ENCODE measurements at regions not wholly inside any gene's neighbourhood (a gene's known extent, or its start where the extent isn't known, plus 50 kb on each side); places are given as distances from the start of the nearest gene placed in this dataset.

DNA sequence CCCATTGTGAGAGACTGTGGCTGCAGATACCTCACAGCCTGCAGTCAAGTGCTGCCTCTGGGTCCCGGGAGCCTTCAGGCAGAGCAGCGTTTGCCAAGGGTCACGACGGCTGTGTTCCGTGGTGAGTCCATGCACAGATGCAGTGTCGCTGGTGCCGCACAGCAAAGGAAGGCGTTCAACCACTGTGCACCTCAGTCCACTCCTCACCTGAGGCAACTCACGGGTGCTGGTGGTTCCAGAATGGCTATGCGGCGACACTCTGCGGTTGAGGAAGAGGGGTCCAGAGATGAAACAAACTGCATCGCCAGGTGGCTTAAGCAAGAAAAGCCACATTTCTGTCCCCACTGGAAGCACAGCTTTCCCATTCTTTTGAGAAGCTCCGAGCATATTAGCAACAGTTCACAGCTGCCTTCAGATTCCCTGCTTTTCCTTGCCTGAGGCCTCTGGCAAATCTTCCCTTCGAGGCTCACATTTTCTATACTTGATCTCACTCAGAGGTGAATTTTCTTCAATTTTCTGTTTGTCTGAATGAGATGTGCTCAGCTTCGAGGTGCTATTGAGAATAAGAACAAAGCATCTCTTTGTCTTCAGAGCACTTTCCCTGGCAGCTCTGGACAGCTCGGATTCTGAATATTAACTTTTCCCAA, 208.8 kb upstream of the TWIST2 start:
- no peak for DNase-seq (ENCODE audit: low read depth)
- no peak for TF ChIP-seq CTCF (conservative IDR thresholded peaks at IDR 0.05; ENCODE audit: control insufficient read depth, insufficient read depth, low read depth, low read length)
- no peak overlapping the region for H3K4me3 ChIP-seq (ENCODE audit: control insufficient read depth, low read depth, low read length)

DNA sequence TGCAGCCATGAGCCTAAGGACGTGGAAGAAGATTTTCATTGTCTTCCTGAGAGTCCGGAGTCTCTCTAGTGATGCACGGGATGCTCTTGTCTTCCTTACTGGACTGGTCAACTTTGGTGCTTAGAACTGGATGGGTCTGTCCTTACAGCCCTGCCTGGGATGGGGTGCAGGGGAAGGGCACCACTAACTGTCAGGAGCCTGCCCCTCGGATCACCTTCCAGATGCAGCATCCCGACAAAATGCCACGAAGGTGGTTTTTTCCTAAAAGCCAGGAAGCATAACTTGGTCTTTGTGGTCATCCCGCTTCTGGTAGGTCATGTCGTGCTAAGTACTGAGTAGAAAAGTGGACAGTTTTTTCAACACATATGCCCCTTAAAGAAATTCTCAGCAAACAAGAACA, 207.4 kb upstream of the TWIST2 start:
- DNase-seq (ENCODE audit: low read depth) = no peak
- no peak for TF ChIP-seq CTCF (conservative IDR thresholded peaks at IDR 0.05; ENCODE audit: control insufficient read depth, insufficient read depth, low read depth, low read length)
- no peak overlapping the region for H3K4me3 ChIP-seq (ENCODE audit: control insufficient read depth, low read depth, low read length)

- TF ChIP-seq CTCF (conservative IDR thresholded peaks at IDR 0.05; ENCODE audit: control insufficient read depth, insufficient read depth, low read depth, low read length) = no peak
- H3K4me3 ChIP-seq (ENCODE audit: control insufficient read depth, low read depth, low read length) = no peak overlapping the region
- DNase-seq (ENCODE audit: low read depth) = no peak
Observed at GRCh38 chr2:238642973-238643372, 204.9 kb upstream of the TWIST2 start.

DNA sequence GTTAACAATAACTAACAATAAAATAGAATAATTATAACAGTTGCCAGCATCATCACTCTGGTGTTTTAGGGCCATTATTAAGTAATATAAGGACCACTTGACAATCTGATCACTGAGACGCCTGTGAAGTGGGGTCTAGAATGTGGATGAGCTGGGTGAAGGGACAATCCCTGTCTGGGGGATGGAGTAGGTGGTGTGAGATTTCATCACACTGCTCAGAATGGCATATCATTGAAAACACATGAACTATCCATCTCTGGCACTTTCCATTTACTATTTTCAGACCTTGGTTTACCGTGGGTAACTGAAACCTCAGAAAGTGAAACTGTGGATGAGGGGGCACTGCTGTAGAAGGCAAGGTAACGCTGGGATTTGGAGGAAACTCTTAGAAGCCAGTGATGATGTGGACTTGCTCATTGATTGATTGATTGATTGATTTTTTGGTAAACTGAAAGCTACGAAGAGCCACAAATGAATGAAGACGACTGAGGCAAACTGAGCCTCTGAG, 204.4 kb upstream of the TWIST2 start:
- H3K4me3 ChIP-seq (ENCODE audit: control insufficient read depth, low read depth, low read length) = no peak overlapping the region
- DNase-seq (ENCODE audit: low read depth) = peak; percentile 30
- TF ChIP-seq CTCF (conservative IDR thresholded peaks at IDR 0.05; ENCODE audit: control insufficient read depth, insufficient read depth, low read depth, low read length) = no peak

- peak; percentile 98 for DNase-seq (ENCODE audit: low read depth)
- no peak for TF ChIP-seq CTCF (conservative IDR thresholded peaks at IDR 0.05; ENCODE audit: control insufficient read depth, insufficient read depth, low read depth, low read length)
- no peak overlapping the region for H3K4me3 ChIP-seq (ENCODE audit: control insufficient read depth, low read depth, low read length)
Observed at GRCh38 chr2:238644095-238645081, 203.5 kb upstream of the TWIST2 start.

DNA sequence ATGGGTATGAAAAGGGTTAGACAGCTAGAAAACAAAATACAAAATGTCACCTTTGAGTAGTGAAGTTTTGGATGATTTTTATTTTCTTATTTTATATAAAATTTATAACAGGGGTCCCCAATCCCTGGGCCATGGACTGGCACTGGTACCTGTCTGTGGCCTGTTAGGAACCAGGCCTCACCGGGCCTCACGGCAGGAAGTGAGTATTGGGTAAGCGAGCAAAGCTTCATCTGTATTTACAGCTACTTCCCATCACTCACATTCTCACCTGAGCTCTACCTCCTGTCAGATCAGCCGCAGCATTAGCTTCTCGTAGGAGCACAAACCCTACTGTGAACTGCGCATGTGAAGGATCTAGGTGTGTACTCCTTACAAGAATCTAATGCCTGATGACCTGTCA, 202.8 kb upstream of the TWIST2 start:
- TF ChIP-seq CTCF (conservative IDR thresholded peaks at IDR 0.05; ENCODE audit: control insufficient read depth, insufficient read depth, low read depth, low read length) = no peak
- DNase-seq (ENCODE audit: low read depth) = no peak
- no peak overlapping the region for H3K4me3 ChIP-seq (ENCODE audit: control insufficient read depth, low read depth, low read length)
